ENCODE measurements at regions not wholly inside any gene's neighbourhood (a gene's known extent, or its start where the extent isn't known, plus 50 kb on each side); places are given as distances from the start of the nearest gene placed in this dataset.

- H3K9me3 ChIP-seq (ENCODE audit: low read depth, low read length), result no peaks in the 10 kb centered on the region
- no peaks in the 10 kb centered on the region for H3K36me3 ChIP-seq (ENCODE audit: insufficient read depth, low read length)
- peaks cover 4% of the 10 kb centered on the region for H3K4me1 ChIP-seq (ENCODE audit: insufficient read depth, low read length)
- H3K27me3 ChIP-seq (ENCODE audit: insufficient read depth, low read length), result peaks cover 4% of the 10 kb centered on the region
- H2AFZ ChIP-seq (ENCODE audit: low read length), result no peak overlapping the region
- no peaks in the 10 kb centered on the region for H4K20me1 ChIP-seq (ENCODE audit: insufficient read depth, low read length)
- H3K4me3 ChIP-seq (ENCODE audit: insufficient read depth, low read length), result no peak overlapping the region
- no peak for DNase-seq (ENCODE audit: insufficient read length, low spot score, missing footprints)
- H3K4me2 ChIP-seq (ENCODE audit: insufficient read depth, low read length), result no peak overlapping the region
- TF ChIP-seq CTCF (IDR thresholded peaks at IDR 0.05; ENCODE audit: extremely low read depth, low read depth, low read length), result no peak
- H3K79me2 ChIP-seq (ENCODE audit: insufficient read depth, low read length), result no peaks in the 10 kb centered on the region
- H3K27ac ChIP-seq (ENCODE audit: low read depth, low read length), result no peak overlapping the region
These were observed 68.3 kb upstream of the MEIS1 start for GRCh38 chr2:66366619-66367018.

GRCh38 chr2:66364495-66365333 is 70.2 kb upstream of the MEIS1 start:
- TF ChIP-seq CTCF (IDR thresholded peaks at IDR 0.05; ENCODE audit: extremely low read depth, low read depth, low read length), result no peak
- H3K27ac ChIP-seq (ENCODE audit: low read depth, low read length), result no peak overlapping the region
- H3K4me3 ChIP-seq (ENCODE audit: insufficient read depth, low read length), result no peak overlapping the region
- H3K9me3 ChIP-seq (ENCODE audit: low read depth, low read length), result no peaks in the 10 kb centered on the region
- no peak overlapping the region for H3K4me2 ChIP-seq (ENCODE audit: insufficient read depth, low read length)
- H2AFZ ChIP-seq (ENCODE audit: low read length), result no peak overlapping the region
- H3K4me1 ChIP-seq (ENCODE audit: insufficient read depth, low read length), result peaks cover 4% of the 10 kb centered on the region
- no peak for DNase-seq (ENCODE audit: insufficient read length, low spot score, missing footprints)
- no peaks in the 10 kb centered on the region for H4K20me1 ChIP-seq (ENCODE audit: insufficient read depth, low read length)
- peaks cover 4% of the 10 kb centered on the region for H3K27me3 ChIP-seq (ENCODE audit: insufficient read depth, low read length)
- no peaks in the 10 kb centered on the region for H3K36me3 ChIP-seq (ENCODE audit: insufficient read depth, low read length)
- no peaks in the 10 kb centered on the region for H3K79me2 ChIP-seq (ENCODE audit: insufficient read depth, low read length)

- Histone ChIP-seq H2AFZ (ENCODE audit: low read length) (no peak overlapping the region), H3K4me3 (ENCODE audit: insufficient read depth, low read length) (no peak overlapping the region), H3K4me1 (ENCODE audit: insufficient read depth, low read length) (peaks cover 4% of the 10 kb centered on the region), H3K27me3 (ENCODE audit: insufficient read depth, low read length) (peaks cover 4% of the 10 kb centered on the region), H3K36me3 (ENCODE audit: insufficient read depth, low read length) (no peaks in the 10 kb centered on the region), H4K20me1 (ENCODE audit: insufficient read depth, low read length) (no peaks in the 10 kb centered on the region), H3K4me2 (ENCODE audit: insufficient read depth, low read length) (no peak overlapping the region), H3K9me3 (ENCODE audit: low read depth, low read length) (no peaks in the 10 kb centered on the region), H3K27ac (ENCODE audit: low read depth, low read length) (no peak overlapping the region), H3K79me2 (ENCODE audit: insufficient read depth, low read length) (no peaks in the 10 kb centered on the region)
- no peak for TF ChIP-seq CTCF (IDR thresholded peaks at IDR 0.05; ENCODE audit: extremely low read depth, low read depth, low read length)
- DNase-seq (ENCODE audit: insufficient read length, low spot score, missing footprints), result no peak
These were observed 72.2 kb upstream of the MEIS1 start for GRCh38 chr2:66362701-66363100.

GRCh38 chr2:66346231-66346664 is 88.7 kb upstream of the MEIS1 start:
- Histone ChIP-seq H3K4me2 (ENCODE audit: insufficient read depth, low read length) (no peak overlapping the region), H3K36me3 (ENCODE audit: insufficient read depth, low read length) (no peaks in the 10 kb centered on the region), H4K20me1 (ENCODE audit: insufficient read depth, low read length) (no peaks in the 10 kb centered on the region), H2AFZ (ENCODE audit: low read length) (no peak overlapping the region), H3K27me3 (ENCODE audit: insufficient read depth, low read length) (no peaks in the 10 kb centered on the region), H3K9me3 (ENCODE audit: low read depth, low read length) (no peaks in the 10 kb centered on the region), H3K4me3 (ENCODE audit: insufficient read depth, low read length) (no peak overlapping the region), H3K4me1 (ENCODE audit: insufficient read depth, low read length) (no peaks in the 10 kb centered on the region), H3K79me2 (ENCODE audit: insufficient read depth, low read length) (no peaks in the 10 kb centered on the region), H3K27ac (ENCODE audit: low read depth, low read length) (no peak overlapping the region)
- DNase-seq (ENCODE audit: insufficient read length, low spot score, missing footprints), result no peak
- no peak for TF ChIP-seq CTCF (IDR thresholded peaks at IDR 0.05; ENCODE audit: extremely low read depth, low read depth, low read length)
